Panc1 (cell line): ENCODE measurements at regions not wholly inside any gene's neighbourhood (a gene's known extent, or its start where the extent isn't known, plus 50 kb on each side); places are given as distances from the start of the nearest gene placed in this dataset.

Experiments
- ATAC-seq: fragments of 200-7000 bp; cut with Tn5 transposase; 2 replicates; pipeline ENCODE4 v1.9.1; 2020; ENCODE audit warnings: mild to moderate bottlenecking, moderate library complexity
- BruUV-seq: library from RNA; stranded (reverse); fragments of 400-500 nt; replicated peaks from 2 replicates; lab custom pipeline; 2021; lab: Mats Ljungman, UMichigan
- CTCF ChIA-PET: fragments of 300-600 bp; sonication (Branson Sonifier 250); formaldehyde crosslinking; loops from one replicate; lab custom pipeline; 2022; ENCODE audit warnings: antibody characterized with exemption; lab: Charles Lee
- POLR2A ChIA-PET: fragments of 300-600 bp; sonication (Branson Sonifier 250); formaldehyde crosslinking; loops from one replicate; lab custom pipeline; 2022; ENCODE audit warnings: antibody characterized with exemption; lab: Charles Lee
- DNase-seq: peaks from one replicate; pipeline ENCODE4 v3.0.0-alpha.2; 2010; ENCODE audit warnings: low read depth, low spot score
- H3K27ac ChIP-seq: 2 replicates; pipeline ENCODE4 v1.5.1; 2011; ENCODE audit warnings: mild to moderate bottlenecking, low read length, inconsistent platforms
- H3K27me3 ChIP-seq: fragments of 200-500 bp; sonication (Bioruptor generic); 2 replicates; pipeline ENCODE4 v1.6.0; 2014; ENCODE audit warnings: low read length, inconsistent platforms; ENCODE audit not compliant: control insufficient read depth, insufficient read depth
- H3K36me3 ChIP-seq: fragments of 200-500 bp; sonication (Bioruptor generic); 2 replicates; pipeline ENCODE4 v1.5.1; 2014; ENCODE audit warnings: inconsistent platforms, mild to moderate bottlenecking, low read length, moderate library complexity; ENCODE audit not compliant: control insufficient read depth, insufficient read depth
- H3K4me1 ChIP-seq: 2 replicates; pipeline ENCODE4 v1.5.1; 2011; ENCODE audit warnings: inconsistent platforms, mild to moderate bottlenecking, low read length, moderate library complexity; ENCODE audit not compliant: control insufficient read depth, insufficient read depth
- H3K4me3 ChIP-seq, 2 experiments: 2 replicates each; pipeline ENCODE4 v1.5.1; 2011 to 2012; ENCODE audit warnings: low read depth in 2 of 2, low read length in 2 of 2, mild to moderate bottlenecking in 2 of 2, inconsistent platforms in 1 of 2, moderate library complexity in 1 of 2
- H3K9me3 ChIP-seq: fragments of 200-500 bp; sonication (Bioruptor generic); 2 replicates; pipeline ENCODE4 v1.5.1; 2014; ENCODE audit warnings: low read depth, mild to moderate bottlenecking, inconsistent platforms, low read length, moderate library complexity; ENCODE audit not compliant: control insufficient read depth, insufficient read depth
- CTCF ChIP-seq: fragments of 450-650 bp; IDR thresholded peaks from 2 replicates; pipeline ENCODE4 v1.5.1; 2017; ENCODE audit warnings: mild to moderate bottlenecking
- POLR2AphosphoS5 ChIP-seq: IDR thresholded peaks from 2 replicates; pipeline ENCODE4 v1.6.1; 2012; ENCODE audit warnings: mild to moderate bottlenecking, low read depth, low read length, moderate library complexity
- SIN3A ChIP-seq: IDR thresholded peaks from 2 replicates; pipeline ENCODE4 v1.6.1; 2012; ENCODE audit warnings: low read depth, mild to moderate bottlenecking, low read length, moderate library complexity, borderline replicate concordance; ENCODE audit not compliant: insufficient read depth
- TCF7L2 ChIP-seq: IDR thresholded peaks from 2 replicates; pipeline ENCODE4 v1.6.1; 2011; ENCODE audit warnings: mild to moderate bottlenecking, low read depth, low read length, inconsistent platforms
- in situ Hi-C: cut with HindIII; loops from 2 replicates; pipeline ENCODE4 v1.10.0; 2016; ENCODE audit warnings: low sequenced_read_pairs, low pct_unique_long_range_greater_than_20kb
- intact Hi-C: fragments of 100-400 bp; cut with micrococcal nuclease; formaldehyde crosslinking; loops from one replicate; pipeline ENCODE4 v1.10.0; 2022; ENCODE audit not compliant: unreplicated experiment
- TF ChIP-seq, protein P1 (sequence below), 2 experiments: IDR thresholded peaks; 2 replicates each; pipeline ENCODE4 v1.6.1; 2011 to 2012; ENCODE audit warnings: low read depth in 2 of 2, control low read depth in 1 of 2, low read length in 1 of 2, mild to moderate bottlenecking in 1 of 2, moderate library complexity in 1 of 2; ENCODE audit not compliant: insufficient read depth in 1 of 2

GRCh38 chr1:112067989-112068388, 78.5 kb upstream of the KCND3 start:
- intact Hi-C loops: no loop called here

GRCh38 chr1:112070677-112071076, 81.2 kb upstream of the KCND3 start:
- H3K4me3 ChIP-seq: no peak overlapping the region
- DNase-seq (no peak), ATAC-seq (no peak)
- peaks cover 3% of the 10 kb centered on the region; the same call in 1 of the 2 replicates for H3K27me3 ChIP-seq
- BruUV-seq: no TSS peak
- ChIA-PET CTCF (no interaction called here), POLR2A (no interaction called here)
- no peaks in the 10 kb centered on the region for H3K4me1 ChIP-seq
- TF ChIP-seq POLR2AphosphoS5 (no peak), TCF7L2 (no peak)
- no peaks in the 10 kb centered on the region for H3K36me3 ChIP-seq
- intact Hi-C loops: no loop called here
- H3K9me3 ChIP-seq: no peaks in the 10 kb centered on the region; the same call in 1 of the 2 replicates
- H3K27ac ChIP-seq: no peak overlapping the region
- in situ Hi-C loops: no loop called here

More at GRCh38 chr1:112067989-112068388, 78.5 kb upstream of the KCND3 start:
- no peak for ATAC-seq
- peaks cover 5% of the 10 kb centered on the region; the same call in 1 of the 2 replicates for H3K27me3 ChIP-seq
- H3K27ac ChIP-seq: no peak overlapping the region
- in situ Hi-C loops: no loop called here
- H3K9me3 ChIP-seq: no peaks in the 10 kb centered on the region; the same call in 1 of the 2 replicates
- no peaks in the 10 kb centered on the region for H3K4me1 ChIP-seq
- POLR2A ChIA-PET: no interaction called here
- no peaks in the 10 kb centered on the region for H3K36me3 ChIP-seq
- CTCF ChIA-PET: no interaction called here
- TF ChIP-seq POLR2AphosphoS5 (no peak), CTCF (no peak), TCF7L2 (no peak), SIN3A (no peak)
- TF ChIP-seq, protein P1, sequence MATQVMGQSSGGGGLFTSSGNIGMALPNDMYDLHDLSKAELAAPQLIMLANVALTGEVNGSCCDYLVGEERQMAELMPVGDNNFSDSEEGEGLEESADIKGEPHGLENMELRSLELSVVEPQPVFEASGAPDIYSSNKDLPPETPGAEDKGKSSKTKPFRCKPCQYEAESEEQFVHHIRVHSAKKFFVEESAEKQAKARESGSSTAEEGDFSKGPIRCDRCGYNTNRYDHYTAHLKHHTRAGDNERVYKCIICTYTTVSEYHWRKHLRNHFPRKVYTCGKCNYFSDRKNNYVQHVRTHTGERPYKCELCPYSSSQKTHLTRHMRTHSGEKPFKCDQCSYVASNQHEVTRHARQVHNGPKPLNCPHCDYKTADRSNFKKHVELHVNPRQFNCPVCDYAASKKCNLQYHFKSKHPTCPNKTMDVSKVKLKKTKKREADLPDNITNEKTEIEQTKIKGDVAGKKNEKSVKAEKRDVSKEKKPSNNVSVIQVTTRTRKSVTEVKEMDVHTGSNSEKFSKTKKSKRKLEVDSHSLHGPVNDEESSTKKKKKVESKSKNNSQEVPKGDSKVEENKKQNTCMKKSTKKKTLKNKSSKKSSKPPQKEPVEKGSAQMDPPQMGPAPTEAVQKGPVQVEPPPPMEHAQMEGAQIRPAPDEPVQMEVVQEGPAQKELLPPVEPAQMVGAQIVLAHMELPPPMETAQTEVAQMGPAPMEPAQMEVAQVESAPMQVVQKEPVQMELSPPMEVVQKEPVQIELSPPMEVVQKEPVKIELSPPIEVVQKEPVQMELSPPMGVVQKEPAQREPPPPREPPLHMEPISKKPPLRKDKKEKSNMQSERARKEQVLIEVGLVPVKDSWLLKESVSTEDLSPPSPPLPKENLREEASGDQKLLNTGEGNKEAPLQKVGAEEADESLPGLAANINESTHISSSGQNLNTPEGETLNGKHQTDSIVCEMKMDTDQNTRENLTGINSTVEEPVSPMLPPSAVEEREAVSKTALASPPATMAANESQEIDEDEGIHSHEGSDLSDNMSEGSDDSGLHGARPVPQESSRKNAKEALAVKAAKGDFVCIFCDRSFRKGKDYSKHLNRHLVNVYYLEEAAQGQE (IDR thresholded peaks at IDR 0.05; ENCODE audit: insufficient read depth in 1 of 2, low read depth in 2 of 2, low read length in 1 of 2): no peak
- no TSS peak for BruUV-seq
- H3K4me3 ChIP-seq: no peak overlapping the region
- DNase-seq: no peak

DNA sequence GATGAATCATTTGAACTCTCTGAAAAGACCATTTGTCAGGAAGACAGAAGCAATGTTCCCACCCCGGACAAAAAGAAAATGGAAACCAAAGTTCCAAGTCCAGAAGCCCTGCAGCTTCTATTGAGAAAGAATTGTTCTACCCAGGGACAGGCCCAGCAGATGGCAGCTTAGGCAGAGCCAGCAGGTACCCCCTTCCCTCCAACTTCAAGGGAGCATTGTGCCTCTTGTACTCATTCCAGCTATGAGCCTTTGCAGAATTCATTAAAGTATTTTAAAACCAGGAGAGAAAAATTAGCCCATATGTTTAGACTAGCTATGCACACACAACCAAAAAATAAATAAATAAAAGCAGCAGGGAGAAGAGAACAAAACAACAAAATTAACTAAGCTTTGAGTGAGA, 85.2 kb upstream of the KCND3 start:
- no peaks in the 10 kb centered on the region for H3K36me3 ChIP-seq
- no TSS peak for BruUV-seq
- H3K4me1 ChIP-seq: no peaks in the 10 kb centered on the region
- H3K27me3 ChIP-seq: no peaks in the 10 kb centered on the region
- ChIA-PET CTCF (no interaction called here), POLR2A (no interaction called here)
- in situ Hi-C loops (no loop called here), intact Hi-C loops (no loop called here)
- DNase-seq (no peak), ATAC-seq (no peak)
- no peaks in the 10 kb centered on the region; the same call in 1 of the 2 replicates for H3K9me3 ChIP-seq
- H3K27ac ChIP-seq: no peak overlapping the region
- no peak overlapping the region for H3K4me3 ChIP-seq
- TF ChIP-seq CTCF: no peak
- TF ChIP-seq TCF7L2: no peak
- TF ChIP-seq, protein P1 (IDR thresholded peaks at IDR 0.05; ENCODE audit: insufficient read depth in 1 of 2, low read depth in 2 of 2, low read length in 1 of 2): no peak
- no peak for TF ChIP-seq SIN3A
- TF ChIP-seq POLR2AphosphoS5: no peak
